Sigmoid colon (tissue), 6 donors: ENCODE measurements at regions not wholly inside any gene's neighbourhood (a gene's known extent, or its start where the extent isn't known, plus 50 kb on each side); places are given as distances from the start of the nearest gene placed in this dataset.

Source experiments
- DNase-seq: peaks from one replicate; pipeline ENCODE4 v3.0.0-alpha.2; 2019
- H3K27ac ChIP-seq, 4 donors: fragments of 200-600 bp; sonication (generic); one replicate each; pipeline ENCODE4 v1.5.1; 2016 to 2019; ENCODE audit warnings: mild to moderate bottlenecking in 1 of 4
- H3K27me3 ChIP-seq, 3 donors: fragments of 200-600 bp; sonication (generic); one replicate each; pipeline ENCODE4 v1.5.1; 2019; ENCODE audit warnings: mild to moderate bottlenecking in 1 of 3
- H3K36me3 ChIP-seq, 4 donors: fragments of 200-600 bp; sonication (generic); one replicate each; pipeline ENCODE4 v1.5.1; 2016 to 2019
- H3K4me1 ChIP-seq, 4 donors: fragments of 200-600 bp; sonication (generic); one replicate each; pipeline ENCODE4 v1.5.1; 2017 to 2019
- H3K4me3 ChIP-seq, 4 donors: fragments of 200-600 bp; sonication (generic); one replicate each; pipeline ENCODE4 v1.5.1; 2017 to 2019; ENCODE audit warnings: mild to moderate bottlenecking in 2 of 4, moderate library complexity in 1 of 4
- H3K9me3 ChIP-seq, 4 donors: fragments of 200-600 bp in 3 of 4; sonication (generic) in 3 of 4; one replicate each; pipeline versions ENCODE4 v1.5.1 to v1.6.1; 2013 to 2019
- EP300 ChIP-seq, 4 donors: sonication (generic); formaldehyde crosslinking; IDR thresholded peaks; one replicate each; pipeline ENCODE4 v1.6.1; 2017; ENCODE audit warnings: antibody characterized with exemption in 4 of 4
- POLR2A ChIP-seq, 2 donors: fragments of 450-650 bp; IDR thresholded peaks; one replicate each; pipeline ENCODE4 v1.6.1; 2016; ENCODE audit warnings: antibody characterized with exemption in 2 of 2, mild to moderate bottlenecking in 2 of 2, moderate library complexity in 2 of 2
- POLR2AphosphoS5 ChIP-seq, 4 donors: sonication (generic); formaldehyde crosslinking; IDR thresholded peaks; one replicate each; pipeline ENCODE4 v1.6.1; 2017; ENCODE audit warnings: antibody characterized with exemption in 4 of 4
- WGBS, 2 donors: extraction: QIAGEN DNeasy Blood & Tissue Kit; methylation state at CpG; one replicate each; pipeline ENCODE4 v1.1.7; 2013; 5-methylcytosine and 5-hydroxymethylcytosine counted together
- intact Hi-C: fragments of 100-400 bp; cut with DNase I; formaldehyde crosslinking; loops from one replicate; pipeline ENCODE4 v1.15.1; 2023
- TF ChIP-seq, protein P1 (sequence below), 4 experiments: fragments of 450-650 bp in 3 of 4; fragments of 200-600 bp in 1 of 4; IDR thresholded peaks; one replicate each; pipeline ENCODE4 v1.5.1; 2016 to 2019; ENCODE audit warnings: antibody characterized with exemption in 4 of 4, mild to moderate bottlenecking in 3 of 4, moderate library complexity in 2 of 4
- donor health status: healthy with polysubstance abuse.
- donor health status: healthy.

- TF ChIP-seq, protein P1, sequence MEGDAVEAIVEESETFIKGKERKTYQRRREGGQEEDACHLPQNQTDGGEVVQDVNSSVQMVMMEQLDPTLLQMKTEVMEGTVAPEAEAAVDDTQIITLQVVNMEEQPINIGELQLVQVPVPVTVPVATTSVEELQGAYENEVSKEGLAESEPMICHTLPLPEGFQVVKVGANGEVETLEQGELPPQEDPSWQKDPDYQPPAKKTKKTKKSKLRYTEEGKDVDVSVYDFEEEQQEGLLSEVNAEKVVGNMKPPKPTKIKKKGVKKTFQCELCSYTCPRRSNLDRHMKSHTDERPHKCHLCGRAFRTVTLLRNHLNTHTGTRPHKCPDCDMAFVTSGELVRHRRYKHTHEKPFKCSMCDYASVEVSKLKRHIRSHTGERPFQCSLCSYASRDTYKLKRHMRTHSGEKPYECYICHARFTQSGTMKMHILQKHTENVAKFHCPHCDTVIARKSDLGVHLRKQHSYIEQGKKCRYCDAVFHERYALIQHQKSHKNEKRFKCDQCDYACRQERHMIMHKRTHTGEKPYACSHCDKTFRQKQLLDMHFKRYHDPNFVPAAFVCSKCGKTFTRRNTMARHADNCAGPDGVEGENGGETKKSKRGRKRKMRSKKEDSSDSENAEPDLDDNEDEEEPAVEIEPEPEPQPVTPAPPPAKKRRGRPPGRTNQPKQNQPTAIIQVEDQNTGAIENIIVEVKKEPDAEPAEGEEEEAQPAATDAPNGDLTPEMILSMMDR (IDR thresholded peaks at IDR 0.05): no peak
- no peak for TF ChIP-seq POLR2AphosphoS5 (IDR thresholded peaks at IDR 0.05)
- TF ChIP-seq POLR2A (IDR thresholded peaks at IDR 0.05): no peak
- no peak for TF ChIP-seq EP300 (IDR thresholded peaks at IDR 0.05)
- peak; percentile 59 for DNase-seq
- Histone ChIP-seq H3K4me1 (no peaks in the 10 kb centered on the region), H3K4me3 (no peak overlapping the region), H3K27me3 (no peaks in the 10 kb centered on the region), H3K36me3 (no peaks in the 10 kb centered on the region), H3K27ac (no peak overlapping the region), H3K9me3 (no peaks in the 10 kb centered on the region)
- 24 to 31% methylated on average over 4 of the region's 4 CpGs for WGBS, 2 donors
- intact Hi-C loops: no loop called here
These were observed 631.1 kb upstream of the MBL2 start for GRCh38 chr10:53403688-53404087.

DNA sequence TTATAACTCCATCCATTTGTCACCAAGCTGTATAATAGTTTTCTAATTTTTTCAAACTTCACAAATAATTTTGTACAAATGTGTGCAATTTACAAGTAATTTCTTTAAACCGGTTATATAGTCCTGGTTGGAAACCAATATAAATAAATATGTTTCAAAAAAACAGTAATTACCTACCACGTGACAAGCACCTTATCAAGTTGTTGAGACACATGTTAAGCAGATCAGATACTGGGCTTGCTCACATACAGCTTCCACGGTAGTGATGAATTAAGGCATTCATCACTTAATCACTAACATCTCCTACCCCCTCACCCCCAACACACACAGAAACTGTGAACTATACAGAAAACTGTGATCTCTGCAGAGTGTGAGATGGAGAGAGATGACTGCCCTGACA lies 630.0 kb upstream of the MBL2 start:
- TF ChIP-seq POLR2AphosphoS5 (IDR thresholded peaks at IDR 0.05): no peak
- TF ChIP-seq EP300 (IDR thresholded peaks at IDR 0.05): no peak
- TF ChIP-seq, protein P1 (IDR thresholded peaks at IDR 0.05): no peak
- TF ChIP-seq POLR2A (IDR thresholded peaks at IDR 0.05): no peak
- no peak overlapping the region for H3K27ac ChIP-seq
- no peaks in the 10 kb centered on the region for H3K36me3 ChIP-seq
- intact Hi-C loops: no loop called here
- H3K4me1 ChIP-seq: no peaks in the 10 kb centered on the region
- DNase-seq: no peak
- no peak overlapping the region for H3K4me3 ChIP-seq
- H3K27me3 ChIP-seq: no peaks in the 10 kb centered on the region
- H3K9me3 ChIP-seq: no peaks in the 10 kb centered on the region
- 57 to 84% methylated on average over 3 of the region's 3 CpGs for whole genome bisulfite sequencing, 2 donors

- TF ChIP-seq EP300 (IDR thresholded peaks at IDR 0.05): no peak
- no peak for TF ChIP-seq POLR2AphosphoS5 (IDR thresholded peaks at IDR 0.05)
- TF ChIP-seq, protein P1 (IDR thresholded peaks at IDR 0.05): no peak
- TF ChIP-seq POLR2A (IDR thresholded peaks at IDR 0.05): no peak
- Histone ChIP-seq H3K9me3 (no peaks in the 10 kb centered on the region), H3K4me3 (no peak overlapping the region), H3K27me3 (no peaks in the 10 kb centered on the region), H3K27ac (no peak overlapping the region), H3K4me1 (no peaks in the 10 kb centered on the region), H3K36me3 (no peaks in the 10 kb centered on the region)
- DNase-seq: no peak
- intact Hi-C loops: no loop called here
These were observed 629.0 kb upstream of the MBL2 start for GRCh38 chr10:53401536-53401935.

GRCh38 chr10:53396876-53397275 lies 624.3 kb upstream of the MBL2 start:
- WGBS, 2 donors: 79 to 84% methylated on average over 2 of the region's 2 CpGs

GRCh38 chr10:53395449-53395848 lies 622.9 kb upstream of the MBL2 start:
- 57 to 88% methylated on average over 5 of the region's 5 CpGs for WGBS, 2 donors
- Histone ChIP-seq H3K27me3 (no peaks in the 10 kb centered on the region), H3K4me3 (no peak overlapping the region), H3K9me3 (peaks cover 0 to 6% (median 0%) of the 10 kb centered on the region in 4 donors), H3K27ac (no peak overlapping the region), H3K4me1 (no peaks in the 10 kb centered on the region), H3K36me3 (no peaks in the 10 kb centered on the region)
- no peak for DNase-seq
- intact Hi-C loops: no loop called here
- TF ChIP-seq EP300 (IDR thresholded peaks at IDR 0.05): no peak
- TF ChIP-seq, protein P1 (IDR thresholded peaks at IDR 0.05): no peak
- TF ChIP-seq POLR2AphosphoS5 (IDR thresholded peaks at IDR 0.05): no peak
- TF ChIP-seq POLR2A (IDR thresholded peaks at IDR 0.05): no peak

More at GRCh38 chr10:53396876-53397275, 624.3 kb upstream of the MBL2 start:
- Histone ChIP-seq H3K36me3 (no peaks in the 10 kb centered on the region), H3K9me3 (peaks cover 0 to 6% (median 0%) of the 10 kb centered on the region in 4 donors), H3K27ac (no peak overlapping the region), H3K27me3 (no peaks in the 10 kb centered on the region), H3K4me1 (no peaks in the 10 kb centered on the region), H3K4me3 (no peak overlapping the region)
- TF ChIP-seq EP300 (IDR thresholded peaks at IDR 0.05) (no peak), POLR2A (IDR thresholded peaks at IDR 0.05) (no peak), POLR2AphosphoS5 (IDR thresholded peaks at IDR 0.05) (no peak)
- TF ChIP-seq, protein P1 (IDR thresholded peaks at IDR 0.05): no peak
- DNase-seq: no peak
- intact Hi-C loops: no loop called here
